NCI-H524 (cell line): ENCODE measurements at regions not wholly inside any gene's neighbourhood (a gene's known extent, or its start where the extent isn't known, plus 50 kb on each side); places are given as distances from the start of the nearest gene placed in this dataset.
"Not testable (repeated sequence)": the region's sequence is repeated elsewhere in the genome, so short reads cannot be mapped to it uniquely, and the experiment has no call there.

ENCODE experiments used
- DNase-seq, 2 experiments: peaks; one replicate each; lab custom pipeline; 2025; lab: John Stamatoyannopoulos, UW

- DNase-seq, result no peak
These were observed 286.9 kb upstream of the VSTM2A start for GRCh38 chr7:54255242-54255641.

GRCh38 chr7:54259185-54259584 is 283.0 kb upstream of the VSTM2A start:
- DNase-seq, result no peak

DNA sequence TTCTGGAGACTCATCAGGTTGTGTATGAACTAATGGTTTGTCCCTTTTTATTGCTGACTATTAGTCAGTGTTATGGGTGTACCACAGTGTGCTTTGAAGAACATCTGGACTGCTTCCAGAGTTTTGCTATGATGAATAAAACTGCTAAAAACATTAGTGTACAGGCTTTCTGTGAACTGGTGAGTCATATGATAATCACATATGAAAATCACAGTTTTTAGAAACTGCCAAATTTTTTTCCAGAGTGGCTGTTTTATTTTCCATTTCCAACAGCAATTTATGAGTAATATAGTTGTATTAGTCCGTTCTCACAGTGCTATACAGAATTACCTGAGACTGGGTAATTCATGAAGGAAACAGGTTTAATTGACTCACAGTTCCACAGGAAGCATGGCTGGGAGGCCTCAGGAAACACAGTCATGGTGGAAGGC is 281.2 kb upstream of the VSTM2A start:
- DNase-seq, result no peak

DNA sequence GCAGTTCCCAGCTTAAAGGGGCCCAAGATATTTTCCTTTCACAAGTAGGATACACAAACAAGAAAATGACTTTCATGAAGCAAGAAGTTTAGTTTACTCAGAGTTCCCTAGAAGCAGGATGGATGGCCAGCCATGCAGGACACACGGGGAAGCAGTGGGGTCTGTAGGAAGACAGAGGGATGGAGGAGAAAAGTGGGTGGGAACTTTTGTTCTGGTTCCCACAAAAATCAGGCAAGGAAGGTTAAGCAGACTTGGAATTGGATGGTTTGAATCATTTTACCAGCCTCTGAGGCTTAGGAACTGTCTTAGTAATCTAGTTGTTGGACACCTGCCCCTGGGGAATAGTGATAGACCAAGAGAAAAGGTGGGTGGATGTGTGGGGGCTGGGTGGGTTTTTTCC is 263.3 kb upstream of the VSTM2A start:
- DNase-seq, result no peak

GRCh38 chr7:54292171-54292925 is 249.8 kb upstream of the VSTM2A start:
- DNase-seq, result no peak

- DNase-seq, result no peak
These were observed 242.7 kb upstream of the VSTM2A start for GRCh38 chr7:54299426-54299825.

- not testable (repeated sequence) for DNase-seq
These were observed 226.2 kb upstream of the VSTM2A start for GRCh38 chr7:54315955-54316354.

- no peak for DNase-seq
These were observed 215.5 kb upstream of the VSTM2A start for GRCh38 chr7:54326592-54327167.

DNA sequence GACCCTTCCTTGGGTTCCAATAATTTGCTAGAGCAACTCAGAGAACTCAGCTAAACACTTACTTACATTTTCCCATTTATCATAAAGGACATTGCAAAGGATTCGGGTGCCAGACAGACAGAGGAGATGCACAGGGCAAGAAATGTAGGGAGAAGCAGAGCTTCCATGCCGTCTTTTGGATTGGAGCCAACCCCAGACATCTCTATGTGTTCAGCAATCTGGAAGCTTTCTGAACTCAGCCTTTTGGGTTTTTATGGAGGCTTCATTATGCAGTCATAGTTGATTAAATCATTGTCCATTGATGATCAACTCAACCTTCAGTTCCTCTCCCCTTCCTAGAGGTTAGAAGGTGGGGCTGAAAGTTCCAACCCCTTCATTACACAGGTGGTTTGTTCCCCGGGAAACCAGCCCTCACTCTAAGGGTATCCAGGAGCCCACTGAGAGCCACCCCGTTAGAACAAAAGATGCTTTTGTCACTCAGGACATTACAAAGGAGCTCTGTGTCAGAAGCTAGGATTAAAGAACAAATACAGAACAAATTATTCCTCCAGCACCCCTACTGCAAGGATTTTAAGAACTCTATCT is 211.9 kb upstream of the VSTM2A start:
- DNase-seq, result no peak

DNA sequence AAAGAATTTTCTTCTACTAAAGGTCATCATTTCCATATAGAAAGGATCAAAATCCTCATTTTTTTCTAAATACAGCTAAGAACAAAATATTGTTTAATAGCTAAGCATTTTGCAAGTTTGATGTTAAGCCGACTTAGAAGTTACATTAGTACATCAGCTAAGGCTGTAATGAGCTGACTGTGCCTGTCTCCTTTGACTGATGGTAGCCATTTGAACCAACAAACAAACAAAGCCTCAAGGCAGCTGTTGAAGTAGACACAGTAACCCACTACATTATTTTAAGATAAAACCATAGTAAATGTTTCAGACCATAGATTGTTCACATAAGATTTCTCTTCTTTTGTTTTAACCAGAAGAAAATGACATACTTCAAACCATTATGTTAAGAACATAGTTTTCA is 210.9 kb upstream of the VSTM2A start:
- no peak for DNase-seq

DNA sequence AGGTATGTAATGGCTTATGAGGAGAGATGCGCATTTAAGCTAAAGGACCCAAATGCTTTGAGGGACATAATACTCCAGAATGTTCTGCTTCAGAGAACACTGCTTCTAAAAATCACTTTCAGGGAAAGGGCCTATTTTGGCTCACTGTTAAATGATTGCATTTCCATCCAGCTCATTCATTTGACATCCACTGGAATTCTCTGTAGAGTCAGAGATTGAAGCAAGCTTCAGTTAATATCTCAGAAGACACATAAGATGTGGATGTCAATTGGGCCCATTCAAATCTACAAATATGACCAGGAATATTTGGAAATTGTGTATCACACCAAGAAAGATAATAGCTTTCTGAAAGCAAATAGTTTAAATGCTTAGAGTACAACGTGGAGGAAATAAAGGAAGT is 209.9 kb upstream of the VSTM2A start:
- DNase-seq, result no peak

- no peak for DNase-seq
These were observed 208.2 kb upstream of the VSTM2A start for GRCh38 chr7:54333952-54334351.

DNA sequence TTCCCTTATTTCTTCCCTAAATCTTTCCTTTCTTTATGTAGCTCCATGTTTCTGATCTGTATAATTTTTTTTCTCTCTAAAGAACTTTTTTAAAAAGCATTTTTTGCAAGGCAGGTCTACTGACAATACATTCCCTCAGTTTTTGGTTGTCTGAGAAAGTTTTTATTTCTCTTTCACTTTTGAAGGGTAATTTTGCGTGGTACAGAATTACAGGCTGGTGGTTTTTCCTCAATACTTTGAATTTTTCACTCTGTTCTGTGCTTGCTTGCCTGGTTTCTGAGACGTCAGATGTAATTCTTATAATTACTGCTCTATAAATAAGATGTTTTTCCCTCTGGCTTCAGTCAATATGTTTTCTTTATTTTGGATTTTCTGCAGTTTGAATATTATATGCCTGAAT is 205.4 kb upstream of the VSTM2A start:
- no peak for DNase-seq

GRCh38 chr7:54337466-54337865 is 204.7 kb upstream of the VSTM2A start:
- peak in 1 of 2 experiments; percentile 27 for DNase-seq

GRCh38 chr7:54338319-54338718 is 203.9 kb upstream of the VSTM2A start:
- DNase-seq, result no peak

DNA sequence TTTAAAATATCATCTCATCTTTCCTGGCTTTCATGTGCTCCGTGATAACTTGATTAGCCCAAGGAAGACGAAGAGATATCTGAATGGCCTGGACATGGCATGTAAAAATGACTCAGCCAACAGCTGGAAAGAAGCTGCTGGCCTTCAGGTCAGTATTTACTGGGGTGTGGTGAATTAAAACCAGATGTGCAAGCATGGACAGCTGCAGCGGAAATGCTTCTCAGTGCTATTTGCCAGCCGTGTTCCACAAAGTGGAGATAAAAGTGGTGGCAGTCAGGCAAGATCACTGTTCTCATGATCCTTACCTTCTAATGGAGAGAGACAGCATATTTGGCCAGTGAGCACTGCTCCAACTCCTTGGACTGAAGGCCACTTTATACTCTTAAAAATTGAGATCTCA is 203.1 kb upstream of the VSTM2A start:
- no peak for DNase-seq

- no peak for DNase-seq
These were observed 199.7 kb upstream of the VSTM2A start for GRCh38 chr7:54342458-54342857.

GRCh38 chr7:54343511-54343910 is 198.7 kb upstream of the VSTM2A start:
- no peak for DNase-seq

GRCh38 chr7:54345746-54346145 is 196.4 kb upstream of the VSTM2A start:
- DNase-seq, result no peak

GRCh38 chr7:54349229-54349628 is 192.9 kb upstream of the VSTM2A start:
- no peak for DNase-seq

DNA sequence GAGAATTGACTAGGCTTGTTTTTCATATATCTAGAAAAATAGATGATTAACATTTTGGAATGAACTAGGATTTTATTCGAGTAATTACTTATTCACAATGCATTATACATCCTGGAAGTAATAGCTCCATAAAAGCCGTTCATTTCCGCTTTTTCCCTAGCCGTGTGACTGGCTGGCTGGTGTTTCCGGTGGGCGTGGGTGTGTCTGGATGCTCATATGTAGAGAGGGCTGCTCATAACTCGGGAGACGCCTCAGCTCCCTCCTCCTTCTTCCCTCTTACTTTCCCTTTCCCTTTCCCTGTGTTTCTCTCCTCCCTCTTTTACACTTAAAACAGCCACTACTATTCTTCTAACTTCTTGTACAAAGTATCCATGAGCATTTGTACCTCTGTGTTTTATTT is 187.7 kb upstream of the VSTM2A start:
- no peak for DNase-seq

GRCh38 chr7:54355842-54356241 is 186.3 kb upstream of the VSTM2A start:
- DNase-seq, result no peak

- no peak for DNase-seq
These were observed 181.9 kb upstream of the VSTM2A start for GRCh38 chr7:54360075-54360840.
